ENCODE measurements at regions not wholly inside any gene's neighbourhood (a gene's known extent, or its start where the extent isn't known, plus 50 kb on each side); places are given as distances from the start of the nearest gene placed in this dataset.
"Not testable (repeated sequence)": the region's sequence is repeated elsewhere in the genome, so short reads cannot be mapped to it uniquely, and the experiment has no call there.

DNA sequence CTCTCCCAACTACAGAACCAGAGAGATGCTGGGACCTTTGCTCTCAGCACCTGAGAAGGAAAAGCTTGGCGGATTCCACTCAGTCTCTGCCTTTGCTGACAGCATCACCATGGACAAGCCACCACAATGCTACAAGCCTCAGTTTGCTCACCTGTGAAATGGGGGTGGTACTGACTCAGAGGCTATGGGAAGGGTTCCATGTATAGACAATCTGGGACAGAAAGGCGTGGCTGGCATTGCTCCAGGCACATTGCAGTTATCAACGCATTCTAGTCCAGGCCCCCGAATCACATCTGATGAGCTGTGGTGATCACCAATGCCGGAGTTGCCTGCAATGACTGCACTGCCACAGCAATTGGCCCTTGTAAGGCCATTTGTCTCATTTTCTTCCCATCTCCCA lies 72.6 kb downstream of the ISX start:
- DNase-seq: no peak

DNA sequence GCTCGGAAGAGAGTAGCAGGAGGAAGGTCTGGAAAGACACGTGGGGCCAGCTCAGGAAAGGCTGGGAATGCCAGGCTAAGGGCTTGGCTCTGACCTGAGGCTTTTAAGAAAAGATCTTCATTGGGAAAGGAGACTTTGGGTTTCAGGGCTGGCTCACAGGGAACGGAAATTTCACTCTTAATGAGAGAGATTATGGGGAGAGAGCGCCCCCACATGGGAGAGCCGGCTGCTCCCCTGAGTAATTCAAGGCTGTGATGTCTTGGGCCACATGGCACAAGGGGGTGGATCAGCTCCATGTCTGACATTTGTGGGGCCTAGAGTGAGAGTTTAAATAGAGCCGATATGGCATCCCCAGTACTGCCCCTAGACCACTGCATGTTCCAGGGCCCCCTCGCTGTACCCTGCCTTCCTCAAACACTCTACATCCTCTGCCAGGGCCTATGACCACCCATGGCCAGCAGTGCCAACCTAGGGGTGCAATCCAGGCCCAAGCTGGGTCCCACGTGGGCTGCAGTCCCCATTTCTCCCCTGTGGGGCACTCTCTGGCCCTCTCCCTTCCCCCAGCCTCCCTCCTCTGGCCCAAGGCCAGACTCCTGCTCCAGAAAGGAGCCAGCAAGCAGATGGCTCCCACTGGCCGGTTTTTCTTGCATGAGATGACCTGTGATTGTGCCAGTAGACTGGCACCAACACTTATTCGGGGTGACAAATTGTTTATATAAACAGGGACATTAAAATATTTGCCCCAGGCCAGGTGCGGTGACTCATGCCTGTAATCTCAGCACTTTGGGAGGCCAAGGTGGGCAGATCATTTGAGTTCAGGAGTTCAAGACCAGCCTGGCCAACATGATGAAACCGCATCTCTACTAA lies 75.2 kb downstream of the ISX start:
- DNase-seq: no peak

DNA sequence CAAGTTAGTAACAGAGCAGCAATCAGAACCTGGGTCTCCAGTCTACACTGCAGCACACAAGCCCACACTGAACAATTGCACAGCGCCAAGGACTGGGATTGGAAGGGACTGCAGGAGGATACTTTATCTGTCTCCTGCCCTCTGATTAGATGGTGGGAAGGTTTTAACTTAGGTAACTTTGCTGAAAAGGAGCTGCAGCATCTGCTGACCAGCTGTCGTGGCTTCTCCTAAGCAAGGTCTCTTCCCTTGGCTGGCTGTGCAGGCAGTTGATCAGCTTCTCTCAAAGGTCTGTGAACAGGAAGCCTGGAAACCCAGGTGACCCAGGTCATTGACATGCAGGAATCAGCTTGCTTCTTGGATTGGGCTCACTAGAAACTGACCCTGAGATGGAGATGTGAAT lies 82.4 kb downstream of the ISX start:
- DNase-seq: no peak

DNA sequence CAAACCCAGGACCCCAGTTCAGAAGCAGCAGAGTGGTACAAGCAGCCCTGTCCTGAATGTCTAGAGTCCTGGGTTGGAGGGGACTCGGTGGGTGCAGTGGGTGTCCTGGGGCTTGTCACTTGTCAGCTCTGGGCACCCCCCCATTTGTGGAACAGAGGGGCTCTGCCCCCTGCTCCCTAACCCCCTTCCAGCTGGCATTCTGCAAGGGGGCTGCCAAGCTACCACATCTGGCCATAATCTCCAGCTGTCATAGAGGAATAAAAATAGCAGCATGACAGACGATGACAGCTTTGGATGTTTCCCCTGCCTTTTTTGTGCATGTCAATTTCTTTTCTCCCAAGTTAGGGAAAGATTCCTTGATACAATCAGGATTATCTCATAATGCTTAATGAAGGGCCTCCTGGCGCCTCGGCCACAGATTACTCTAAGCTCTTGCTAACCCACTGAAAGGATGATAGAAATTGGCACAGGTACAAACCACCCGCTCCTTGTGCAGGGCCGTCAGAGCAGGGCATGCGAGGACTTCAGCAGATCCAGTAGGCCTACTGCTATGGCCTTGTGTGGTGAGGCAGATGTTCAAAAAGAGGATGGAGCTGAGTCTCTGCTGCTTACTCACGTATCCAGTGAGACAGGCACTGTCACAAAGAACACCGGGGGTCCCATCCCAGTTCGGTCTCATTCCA lies 83.0 kb downstream of the ISX start:
- no peak for DNase-seq

DNA sequence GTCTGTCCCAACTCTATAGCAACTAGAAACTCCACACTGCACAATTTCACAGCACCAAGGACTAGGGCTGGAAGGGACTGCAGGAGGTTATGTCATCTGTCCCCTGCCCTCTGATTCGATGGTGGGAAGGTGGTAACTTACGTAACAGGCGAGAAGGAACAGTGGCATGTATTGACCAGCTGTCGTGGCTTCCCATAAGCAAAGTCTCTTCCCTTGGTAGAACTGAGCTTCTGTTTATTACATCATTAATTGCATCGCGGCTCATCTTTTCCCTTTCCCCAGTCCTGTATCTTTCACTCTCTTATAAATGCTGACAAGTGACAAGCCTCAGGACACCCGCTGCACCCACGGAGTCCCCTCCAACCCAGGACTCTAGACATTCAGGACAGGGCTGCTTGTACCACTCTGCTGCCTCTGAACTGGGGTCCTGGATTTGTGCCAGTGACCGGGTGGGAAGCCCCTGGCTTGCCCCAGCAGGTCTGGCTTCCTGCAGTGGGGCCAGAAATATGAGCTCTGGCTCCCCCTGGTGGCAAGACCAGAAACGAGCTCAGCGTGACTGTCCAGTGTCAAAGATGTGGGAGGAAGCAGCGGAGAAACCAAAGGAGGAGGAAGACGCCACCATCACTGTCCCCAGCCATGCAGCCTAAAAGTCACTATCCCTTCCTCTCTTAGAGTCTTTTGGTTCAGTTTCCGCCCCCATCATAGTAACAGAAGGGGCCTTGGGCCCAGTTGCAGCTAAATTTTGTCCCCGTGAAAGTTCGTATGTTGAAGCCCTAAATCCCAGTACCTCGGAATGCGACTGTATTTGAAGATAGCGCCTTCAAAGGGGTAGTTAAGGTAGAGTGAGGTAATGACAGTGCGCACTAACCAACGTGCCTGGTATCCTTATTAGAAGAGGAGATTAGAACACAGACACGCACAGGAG lies 84.5 kb downstream of the ISX start:
- peak; percentile 65 for DNase-seq

DNA sequence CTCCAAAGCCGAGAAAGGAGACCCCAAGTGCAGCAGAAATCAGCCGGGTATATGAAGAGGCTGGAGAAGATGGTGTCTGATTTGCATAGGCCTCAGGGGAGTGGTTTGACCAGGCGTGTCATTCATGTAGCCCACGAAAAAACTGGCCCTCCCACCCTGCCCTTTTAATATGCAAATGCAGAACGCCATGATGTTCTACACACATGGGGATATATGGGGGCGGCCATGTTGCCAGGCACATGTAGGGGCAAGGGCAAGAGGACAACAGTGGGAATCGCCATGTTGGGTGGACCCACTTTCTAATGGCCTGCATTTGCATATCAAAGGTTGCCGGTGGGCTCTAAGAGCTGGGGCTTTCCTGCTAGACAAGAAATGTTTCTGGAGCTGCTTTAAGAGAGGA lies 86.4 kb downstream of the ISX start:
- no peak for DNase-seq

DNA sequence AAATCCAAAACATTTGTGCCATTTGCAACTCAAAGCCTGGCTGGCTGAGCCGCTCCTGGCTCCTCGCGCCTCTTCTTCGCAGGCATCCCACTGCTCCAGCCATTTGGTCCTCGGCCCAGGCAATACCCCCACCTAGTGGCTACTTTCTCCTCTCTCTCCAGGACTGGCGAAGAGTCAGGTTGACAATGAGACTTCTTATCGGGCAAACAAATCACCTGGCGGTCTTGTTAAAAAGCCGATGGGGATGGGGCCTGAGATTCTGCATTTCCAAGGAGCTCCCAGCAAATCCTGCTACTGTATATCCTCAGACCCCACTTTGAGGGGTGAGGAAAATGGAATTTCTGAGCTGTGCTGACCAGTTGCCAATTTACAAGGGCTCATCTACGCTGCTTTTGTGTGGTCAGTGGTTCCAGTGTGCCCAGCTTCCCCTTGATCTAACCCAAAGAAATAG lies 89.0 kb downstream of the ISX start:
- peak; percentile 51 for DNase-seq

DNA sequence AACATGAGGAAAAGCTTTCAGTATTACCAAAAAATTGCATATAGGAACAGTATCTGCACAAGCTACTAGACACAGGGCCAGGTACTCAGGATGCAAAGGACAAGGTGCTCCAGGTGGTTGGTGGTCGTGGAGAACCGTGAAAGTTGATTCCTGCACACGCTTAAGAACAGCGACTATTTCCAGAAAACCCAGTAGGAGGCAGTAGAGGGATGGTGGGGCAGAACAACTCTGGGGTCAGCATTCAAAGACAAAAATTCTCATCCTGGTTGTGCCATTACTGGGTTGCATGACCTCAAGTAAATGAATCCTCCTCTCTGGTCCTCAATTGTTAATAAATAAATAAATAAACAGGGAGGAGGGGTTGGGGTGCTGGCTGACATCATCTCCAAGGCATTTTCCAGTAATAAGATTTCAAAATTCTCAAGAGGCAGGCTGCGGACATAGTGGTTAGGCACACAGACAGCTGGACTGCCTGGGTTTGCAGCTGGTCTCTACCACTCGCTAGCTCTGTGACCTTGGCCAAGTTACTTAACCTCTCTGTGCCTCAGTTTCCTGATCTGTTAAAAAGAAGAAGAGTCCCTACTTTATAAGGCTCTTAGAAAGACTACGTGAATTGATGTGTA lies 89.6 kb downstream of the ISX start:
- no peak for DNase-seq

DNA sequence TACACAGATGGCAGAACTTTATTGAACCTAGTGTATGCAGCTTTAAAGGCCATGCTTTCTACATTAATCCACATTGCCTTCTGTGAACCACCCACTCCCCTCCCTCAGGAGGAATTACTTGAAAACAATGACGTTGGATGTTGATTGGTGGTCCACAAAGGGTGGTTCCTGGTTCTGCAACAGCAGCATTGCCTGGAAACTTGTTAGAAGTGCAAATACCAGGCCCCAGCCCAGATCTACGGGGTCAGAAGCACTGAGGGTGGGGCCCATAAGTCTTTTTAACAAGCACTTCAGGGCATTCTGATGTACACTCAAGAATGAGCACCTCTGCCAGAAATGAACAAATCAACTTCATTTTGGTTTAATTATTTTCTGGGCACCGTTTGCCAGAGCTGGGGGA lies 91.0 kb downstream of the ISX start:
- DNase-seq: no peak

DNA sequence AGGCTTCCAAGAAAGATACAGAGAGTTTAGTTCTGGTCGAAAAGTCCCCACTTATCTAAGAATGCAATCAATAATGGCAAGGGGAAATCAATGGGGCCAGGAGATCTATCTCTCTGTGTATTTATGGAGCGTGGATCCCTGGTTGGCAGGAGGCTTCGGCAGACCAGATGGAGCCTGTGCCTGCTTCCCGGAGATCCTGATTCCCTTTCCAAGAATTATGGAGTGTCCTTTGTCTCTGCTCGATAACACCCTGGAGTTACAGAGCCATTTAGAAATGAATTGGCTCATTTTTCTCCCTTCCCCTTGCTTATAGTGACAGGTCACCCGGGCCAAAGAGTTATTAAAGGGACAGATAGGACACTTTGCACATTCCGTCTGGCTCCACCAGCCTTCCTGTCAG lies 92.4 kb downstream of the ISX start:
- DNase-seq: no peak

DNA sequence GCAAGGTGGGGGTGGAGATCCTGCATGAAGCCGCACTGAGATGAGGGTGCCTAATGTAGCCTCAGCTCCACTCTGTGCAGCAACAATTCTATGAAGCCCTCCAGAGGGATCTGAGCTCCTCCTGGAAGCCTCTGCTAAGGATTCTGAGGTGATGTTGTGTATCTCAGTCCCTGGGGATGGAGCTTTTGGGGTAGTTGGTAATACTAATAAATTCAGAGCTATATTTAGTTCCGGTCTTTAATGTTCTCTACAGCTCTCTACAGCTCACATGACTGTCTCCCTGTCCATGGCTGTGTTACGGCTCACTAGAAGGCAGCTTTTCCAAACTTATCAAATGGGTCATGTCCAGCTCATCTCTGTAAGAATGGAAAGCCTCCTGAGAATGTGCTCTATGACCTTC lies 93.4 kb downstream of the ISX start:
- DNase-seq: no peak

DNA sequence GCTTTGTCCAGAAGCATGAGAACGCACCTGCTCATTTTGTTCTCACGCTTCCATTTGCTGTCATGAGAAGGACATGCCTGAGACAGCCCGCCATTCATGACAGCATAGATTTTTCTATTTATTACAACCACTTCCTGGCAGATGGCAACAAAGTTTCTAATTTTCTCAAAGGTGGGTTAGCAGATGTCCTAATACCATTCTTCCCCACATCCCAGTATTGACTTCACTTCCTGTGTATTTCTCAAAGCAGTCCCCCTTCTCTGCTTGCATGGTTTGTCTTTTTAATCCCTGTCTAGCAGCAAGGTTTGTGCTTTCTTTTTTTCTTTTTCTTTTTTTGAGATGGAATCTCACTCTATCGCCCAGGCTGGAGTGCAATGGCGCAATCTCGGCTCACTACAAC lies 94.3 kb downstream of the ISX start:
- DNase-seq: no peak

DNA sequence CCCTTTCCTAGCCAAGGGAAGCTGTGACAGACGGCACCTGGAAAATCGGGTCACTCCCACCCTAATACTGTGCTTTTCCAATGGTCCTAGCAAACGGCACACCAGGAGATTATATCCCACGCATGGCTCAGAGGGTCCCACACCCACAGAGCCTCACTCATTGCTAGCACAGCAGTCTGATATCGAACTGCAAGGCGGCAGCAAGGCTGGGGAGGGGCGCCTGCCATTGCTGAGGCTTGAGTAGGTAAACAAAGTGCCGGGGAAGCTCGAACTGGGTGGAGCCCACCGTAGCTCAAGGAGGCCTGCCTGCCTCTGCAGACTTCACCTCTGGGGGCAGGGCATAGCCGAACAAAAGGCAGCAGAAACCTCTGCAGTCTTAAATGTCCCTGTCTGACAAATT lies 91.4 kb upstream of the HMGXB4 start:
- DNase-seq: not testable (repeated sequence)

DNA sequence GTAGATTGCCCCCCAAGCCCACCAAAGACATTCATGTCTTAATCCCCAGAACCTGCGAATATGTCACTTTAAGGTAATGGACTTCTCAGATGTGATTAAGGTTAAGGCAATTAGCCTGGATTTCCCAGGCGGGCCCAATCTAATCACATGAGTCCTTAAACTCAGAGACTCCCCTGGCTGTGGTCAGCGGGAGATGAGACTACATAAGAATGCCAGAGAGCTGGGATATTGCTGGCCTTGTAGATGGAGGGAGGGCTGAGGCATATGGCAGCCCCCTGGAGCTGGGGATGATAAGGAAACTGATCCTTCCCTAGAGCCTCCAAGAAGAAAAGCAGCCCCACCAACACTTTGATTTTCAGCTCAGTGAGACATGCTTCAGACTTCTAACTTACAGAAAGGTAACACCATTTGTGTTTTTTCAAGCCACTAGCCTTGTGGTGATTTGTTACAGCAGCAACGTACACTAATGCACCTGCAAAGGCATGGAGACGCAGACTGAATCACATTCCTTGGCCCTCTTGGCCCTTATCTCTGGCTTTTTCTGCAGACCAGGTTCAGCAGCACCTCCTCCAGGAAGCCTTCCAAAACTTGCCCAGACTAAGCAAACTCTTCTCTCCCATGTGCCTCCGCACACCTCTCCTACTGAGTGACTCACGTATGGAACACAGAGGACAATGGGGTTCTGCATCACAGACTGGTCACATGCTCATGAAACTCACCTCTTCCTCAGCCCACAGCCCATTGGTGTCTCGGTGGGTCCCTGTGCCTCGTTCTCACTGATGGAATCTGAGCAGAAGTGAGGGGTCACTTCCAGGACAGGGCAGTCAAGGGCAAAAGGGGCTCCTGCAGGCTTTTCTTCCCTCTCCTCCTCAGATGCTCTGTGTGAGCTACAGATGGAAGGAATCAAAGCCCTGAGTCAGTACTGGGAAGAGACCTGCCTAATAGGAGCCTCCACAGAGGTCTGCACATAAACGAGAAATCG lies 86.3 kb upstream of the HMGXB4 start:
- no peak for DNase-seq

DNA sequence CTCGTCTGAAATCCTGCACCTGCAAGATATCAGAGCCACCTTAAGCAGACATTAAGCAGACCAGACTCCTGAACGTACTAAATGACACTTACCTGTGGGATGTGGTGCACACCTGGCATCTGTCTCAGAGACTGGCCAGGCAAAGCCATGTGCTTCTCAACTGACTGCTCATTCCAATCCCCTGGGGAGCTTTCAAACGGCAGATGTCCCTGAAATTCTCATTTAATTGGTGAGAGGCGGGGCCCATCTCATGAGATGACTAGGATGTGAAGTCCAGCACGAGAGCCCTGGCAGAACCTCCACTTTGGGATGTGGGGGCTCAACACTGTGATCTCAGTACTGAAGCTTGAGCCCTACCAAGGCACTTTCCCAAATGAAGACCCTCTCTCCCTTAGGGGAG lies 84.9 kb upstream of the HMGXB4 start:
- DNase-seq: no peak

DNA sequence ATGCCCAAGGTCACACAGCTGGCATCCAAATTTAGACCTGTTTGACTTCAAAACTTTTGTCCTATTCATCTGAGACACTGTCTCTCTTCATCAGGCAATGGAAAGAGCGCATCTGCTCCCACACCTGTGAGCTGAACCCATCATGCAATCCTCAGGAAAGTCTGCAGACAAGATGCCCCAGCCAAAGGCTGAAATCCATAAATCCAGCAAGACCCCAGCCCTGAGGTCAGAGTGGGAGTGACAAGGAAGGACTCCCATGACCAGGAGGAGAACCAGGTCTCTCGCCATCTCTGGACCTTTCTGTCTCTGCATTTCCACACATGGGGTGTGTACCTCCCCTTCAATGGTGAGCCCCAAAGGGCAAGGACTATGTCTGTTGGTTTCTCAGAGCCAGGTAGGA lies 83.6 kb upstream of the HMGXB4 start:
- DNase-seq: no peak

DNA sequence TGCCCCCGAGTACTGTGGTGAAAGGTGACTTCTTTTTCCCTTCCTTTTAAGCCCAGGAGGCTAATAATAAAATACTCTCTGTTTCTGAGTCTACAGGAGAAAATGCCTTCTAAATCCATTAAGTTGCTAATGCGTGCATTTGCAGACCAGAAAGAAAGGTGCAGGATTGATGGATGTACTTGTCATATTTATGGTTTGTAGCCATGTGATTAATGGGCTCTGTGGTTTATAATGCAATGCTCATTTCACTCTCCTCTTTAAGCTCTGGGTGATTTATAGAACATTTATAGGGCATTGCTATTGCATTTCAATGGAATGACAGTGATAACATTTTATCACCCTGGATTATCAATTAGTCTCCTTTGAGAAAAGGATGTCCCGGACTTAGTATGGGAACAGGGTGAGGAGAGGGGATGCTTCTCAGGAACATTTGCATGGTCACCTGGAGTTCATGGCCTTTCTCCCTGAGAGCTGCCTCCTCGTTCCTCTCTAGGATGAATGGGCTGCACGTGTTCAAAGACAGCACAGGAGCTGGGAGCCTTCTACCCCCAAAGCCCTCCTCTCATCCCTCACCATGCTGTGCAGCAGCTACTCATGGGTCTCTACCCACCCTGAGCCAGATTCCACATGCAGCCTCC lies 82.8 kb upstream of the HMGXB4 start:
- no peak for DNase-seq

DNA sequence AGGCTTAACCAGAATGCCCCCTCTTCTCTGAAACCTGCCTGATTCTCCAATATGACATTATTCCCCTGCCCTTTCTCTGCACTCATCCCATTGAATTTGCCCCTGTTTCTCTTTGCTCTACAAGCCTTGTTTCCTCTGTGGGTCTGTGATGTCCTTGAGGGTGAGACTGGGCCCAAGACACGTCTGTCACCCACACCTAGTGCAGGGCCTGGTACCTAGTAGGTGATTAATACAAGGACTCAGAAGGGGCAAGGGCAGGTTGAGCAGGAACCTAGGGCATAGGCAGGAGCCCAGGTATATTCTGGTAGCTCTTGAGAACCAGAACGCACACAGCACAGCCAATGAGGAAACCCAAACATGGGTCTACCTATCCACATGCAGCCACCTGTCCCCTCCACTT lies 81.9 kb upstream of the HMGXB4 start:
- DNase-seq: no peak

DNA sequence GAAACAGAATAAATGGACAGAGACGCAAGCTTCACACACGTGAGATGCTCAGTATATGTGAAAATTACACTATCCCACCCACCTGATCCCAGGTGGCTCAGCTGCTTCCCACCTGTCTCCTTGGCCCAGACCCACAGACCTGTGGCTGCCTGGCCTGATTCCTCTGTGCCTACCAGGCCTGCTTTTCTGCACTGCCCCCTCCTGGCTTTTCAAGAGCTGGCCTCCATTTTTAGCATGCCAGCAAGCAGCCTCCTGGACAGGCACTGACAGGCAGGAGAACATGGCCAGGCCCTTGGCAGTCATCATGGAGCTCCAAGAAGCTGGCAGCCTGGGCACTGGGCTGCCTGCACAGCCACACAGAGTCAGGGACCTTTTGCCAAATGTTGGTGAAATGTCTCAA lies 79.5 kb upstream of the HMGXB4 start:
- DNase-seq: no peak

DNA sequence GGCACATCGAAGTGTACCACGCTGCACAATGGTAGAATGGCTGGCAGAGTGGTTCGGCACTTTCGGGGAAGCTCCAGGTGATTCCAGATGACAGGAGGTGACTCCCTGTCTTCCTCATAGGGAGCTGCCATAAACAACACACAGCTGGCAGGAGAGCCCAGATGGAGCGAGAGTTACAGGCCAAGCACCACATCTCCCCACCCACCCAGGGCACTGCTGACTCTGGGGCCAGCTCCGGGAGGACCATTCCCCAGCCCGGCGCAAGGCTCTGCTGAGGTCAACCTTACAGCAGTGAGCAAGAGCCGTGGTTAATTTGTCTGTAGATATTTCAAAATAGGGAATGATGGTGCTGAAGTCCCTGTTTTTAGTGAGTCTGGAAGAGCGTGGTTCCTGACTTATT lies 78.8 kb upstream of the HMGXB4 start:
- no peak for DNase-seq

DNA sequence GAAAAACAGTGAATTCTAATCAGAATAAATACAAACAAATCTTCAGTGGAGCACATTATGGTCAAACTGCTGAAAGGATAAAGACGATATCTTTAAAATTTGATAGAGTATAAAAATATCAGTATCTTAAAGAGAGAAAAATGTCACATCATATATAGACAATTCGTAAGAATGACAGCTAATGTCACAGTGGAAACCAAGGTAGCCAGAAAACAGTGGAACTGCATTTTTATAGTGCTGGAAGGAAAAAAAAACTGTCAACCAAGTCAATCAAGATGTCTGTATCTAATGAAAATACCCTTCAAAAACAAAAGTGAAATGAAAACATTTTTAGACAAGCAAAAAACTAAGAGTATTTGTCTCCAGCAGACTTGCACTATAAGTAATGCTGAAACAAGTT lies 73.4 kb upstream of the HMGXB4 start:
- DNase-seq: no peak
